ENCODE measurements at regions not wholly inside any gene's neighbourhood (a gene's known extent, or its start where the extent isn't known, plus 50 kb on each side); places are given as distances from the start of the nearest gene placed in this dataset.

DNA sequence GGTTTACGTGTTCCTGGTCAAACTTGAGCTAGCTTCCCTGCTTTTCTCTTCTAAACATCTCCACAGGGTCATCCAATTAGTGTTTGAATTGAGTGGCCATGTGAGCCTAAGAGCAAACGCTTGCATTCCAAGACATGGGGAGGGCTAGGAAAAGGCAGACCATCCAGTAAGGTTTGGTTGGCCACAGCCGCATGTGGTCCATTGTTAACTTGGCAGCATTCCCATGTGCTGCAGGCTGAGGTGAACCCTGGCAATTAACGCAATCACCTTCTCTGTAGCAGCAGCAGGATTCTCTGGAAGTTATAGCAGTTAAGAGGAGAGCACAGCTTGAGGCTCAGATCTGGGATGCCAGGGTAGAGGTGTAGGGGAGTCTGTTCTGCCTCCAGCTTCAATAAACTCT, 502.2 kb upstream of the LMCD1 start:
- ATAC-seq (ENCODE audit: insufficient read depth, low FRiP score): no peak
- Histone ChIP-seq H3K9ac (ENCODE audit: insufficient read depth in 1 of 2, low read length in 2 of 2) (no peak overlapping the region), H3K9me3 (ENCODE audit: control insufficient read depth in 4 of 4, insufficient read depth in 3 of 4, low read length in 3 of 4) (peaks cover 0 to 3% (median 0%) of the 10 kb centered on the region in 4 donors), H3K4me1 (ENCODE audit: control insufficient read depth in 5 of 5, insufficient read depth in 5 of 5, low read length in 5 of 5) (peaks cover 0 to 3% (median 0%) of the 10 kb centered on the region in 5 donors), H3K27ac (ENCODE audit: low read depth in 1 of 2, low read length in 1 of 2) (no peak overlapping the region), H3K27me3 (ENCODE audit: control insufficient read depth in 3 of 3, insufficient read depth in 3 of 3, low read length in 2 of 3) (no peaks in the 10 kb centered on the region), H3K36me3 (ENCODE audit: control insufficient read depth in 4 of 4, insufficient read depth in 4 of 4, low read length in 4 of 4) (no peaks in the 10 kb centered on the region), H3K4me3 (no peak overlapping the region)
- DNase-seq: peak in 1 of 3 donors; percentile 24
- TF ChIP-seq, protein P1, sequence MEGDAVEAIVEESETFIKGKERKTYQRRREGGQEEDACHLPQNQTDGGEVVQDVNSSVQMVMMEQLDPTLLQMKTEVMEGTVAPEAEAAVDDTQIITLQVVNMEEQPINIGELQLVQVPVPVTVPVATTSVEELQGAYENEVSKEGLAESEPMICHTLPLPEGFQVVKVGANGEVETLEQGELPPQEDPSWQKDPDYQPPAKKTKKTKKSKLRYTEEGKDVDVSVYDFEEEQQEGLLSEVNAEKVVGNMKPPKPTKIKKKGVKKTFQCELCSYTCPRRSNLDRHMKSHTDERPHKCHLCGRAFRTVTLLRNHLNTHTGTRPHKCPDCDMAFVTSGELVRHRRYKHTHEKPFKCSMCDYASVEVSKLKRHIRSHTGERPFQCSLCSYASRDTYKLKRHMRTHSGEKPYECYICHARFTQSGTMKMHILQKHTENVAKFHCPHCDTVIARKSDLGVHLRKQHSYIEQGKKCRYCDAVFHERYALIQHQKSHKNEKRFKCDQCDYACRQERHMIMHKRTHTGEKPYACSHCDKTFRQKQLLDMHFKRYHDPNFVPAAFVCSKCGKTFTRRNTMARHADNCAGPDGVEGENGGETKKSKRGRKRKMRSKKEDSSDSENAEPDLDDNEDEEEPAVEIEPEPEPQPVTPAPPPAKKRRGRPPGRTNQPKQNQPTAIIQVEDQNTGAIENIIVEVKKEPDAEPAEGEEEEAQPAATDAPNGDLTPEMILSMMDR (IDR thresholded peaks at IDR 0.05; ENCODE audit: control extremely low read depth, extremely low read depth): no peak
- WGBS, 2 donors: 43 to 49% methylated on average over 4 of the region's 4 CpGs

DNA sequence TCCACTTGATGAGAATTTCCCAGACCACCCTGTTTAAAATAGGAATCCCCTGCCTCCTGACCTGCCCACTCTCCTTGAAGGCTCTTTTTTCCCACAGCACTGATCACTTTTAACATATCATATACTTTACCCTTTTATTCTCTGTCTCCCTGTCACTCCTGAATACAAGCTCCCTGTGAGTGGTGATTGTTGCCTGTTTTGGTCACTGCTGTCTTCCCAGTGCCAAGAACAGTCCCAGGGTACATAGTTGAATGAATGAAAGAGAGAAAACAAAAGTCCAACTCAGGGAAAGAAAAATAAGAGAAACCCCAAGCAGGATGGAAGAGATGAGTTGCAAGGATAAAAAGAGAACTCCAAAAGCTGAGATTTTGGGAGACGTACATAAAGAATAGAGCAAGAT, 500.3 kb upstream of the LMCD1 start:
- WGBS, 2 donors: 42 to 89% methylated on average over 1 of the region's 1 CpG
- no peak overlapping the region for H3K4me3 ChIP-seq
- H3K27me3 ChIP-seq (ENCODE audit: control insufficient read depth in 3 of 3, insufficient read depth in 3 of 3, low read length in 2 of 3): no peaks in the 10 kb centered on the region
- ATAC-seq (ENCODE audit: insufficient read depth, low FRiP score) (no peak), DNase-seq (no peak)
- peaks cover 0 to 3% (median 0%) of the 10 kb centered on the region in 5 donors for H3K4me1 ChIP-seq (ENCODE audit: control insufficient read depth in 5 of 5, insufficient read depth in 5 of 5, low read length in 5 of 5)
- TF ChIP-seq, protein P1 (IDR thresholded peaks at IDR 0.05; ENCODE audit: control extremely low read depth, extremely low read depth): no peak
- no peak overlapping the region for H3K9ac ChIP-seq (ENCODE audit: insufficient read depth in 1 of 2, low read length in 2 of 2)
- H3K36me3 ChIP-seq (ENCODE audit: control insufficient read depth in 4 of 4, insufficient read depth in 4 of 4, low read length in 4 of 4): no peaks in the 10 kb centered on the region
- H3K9me3 ChIP-seq (ENCODE audit: control insufficient read depth in 4 of 4, insufficient read depth in 3 of 4, low read length in 3 of 4): peaks cover 0 to 3% (median 0%) of the 10 kb centered on the region in 4 donors
- H3K27ac ChIP-seq (ENCODE audit: low read depth in 1 of 2, low read length in 1 of 2): no peak overlapping the region

DNA sequence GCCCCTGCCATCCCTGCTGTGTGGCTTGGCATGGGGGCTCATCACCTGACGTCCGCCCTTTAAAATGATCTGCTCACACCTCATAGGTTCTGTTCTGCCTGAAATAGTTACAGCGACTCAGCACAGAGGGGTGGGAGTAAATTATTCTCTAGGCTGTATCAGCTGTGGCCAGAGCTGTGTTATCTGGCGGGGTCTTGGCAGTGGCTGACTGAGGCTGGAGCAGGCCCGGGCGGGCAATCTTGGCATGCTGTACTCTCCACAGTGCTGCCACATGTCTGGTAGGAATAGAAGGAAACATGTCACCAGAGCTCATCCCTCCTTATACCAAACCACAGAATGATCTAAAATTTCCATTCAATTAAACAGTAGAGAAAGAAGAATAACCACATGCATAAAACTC, 499.9 kb upstream of the LMCD1 start:
- 78 to 90% methylated on average over 6 of the region's 6 CpGs for WGBS, 2 donors
- TF ChIP-seq, protein P1 (IDR thresholded peaks at IDR 0.05; ENCODE audit: control extremely low read depth, extremely low read depth): no peak
- H3K4me1 ChIP-seq (ENCODE audit: control insufficient read depth in 5 of 5, insufficient read depth in 5 of 5, low read length in 5 of 5): peaks cover 0 to 3% (median 0%) of the 10 kb centered on the region in 5 donors
- H3K27me3 ChIP-seq (ENCODE audit: control insufficient read depth in 3 of 3, insufficient read depth in 3 of 3, low read length in 2 of 3): no peaks in the 10 kb centered on the region
- H3K9me3 ChIP-seq (ENCODE audit: control insufficient read depth in 4 of 4, insufficient read depth in 3 of 4, low read length in 3 of 4): peaks cover 0 to 3% (median 0%) of the 10 kb centered on the region in 4 donors
- no peaks in the 10 kb centered on the region for H3K36me3 ChIP-seq (ENCODE audit: control insufficient read depth in 4 of 4, insufficient read depth in 4 of 4, low read length in 4 of 4)
- ATAC-seq (ENCODE audit: insufficient read depth, low FRiP score): no peak
- peak in 1 of 3 donors; percentile 0 for DNase-seq
- no peak overlapping the region for H3K9ac ChIP-seq (ENCODE audit: insufficient read depth in 1 of 2, low read length in 2 of 2)
- no peak overlapping the region for H3K27ac ChIP-seq (ENCODE audit: low read depth in 1 of 2, low read length in 1 of 2)
- no peak overlapping the region for H3K4me3 ChIP-seq

DNA sequence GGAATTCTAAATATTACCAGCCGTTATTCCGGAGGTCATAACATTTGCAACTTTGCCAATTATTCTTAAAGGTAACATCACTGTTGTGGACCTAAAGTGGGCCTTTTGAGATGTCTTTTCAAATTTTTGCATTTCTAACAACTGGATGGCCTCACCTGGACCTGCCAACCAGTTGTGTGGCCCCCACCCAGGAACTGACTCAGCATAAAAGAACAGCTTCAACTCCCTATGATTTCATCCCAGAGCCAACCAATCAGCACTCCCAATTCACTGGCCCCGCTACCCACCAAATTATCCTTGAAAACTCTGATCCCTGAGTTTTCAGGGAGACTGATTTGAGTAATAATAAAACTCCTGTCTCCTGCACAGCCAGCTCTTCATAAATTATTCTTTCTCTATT, 489.7 kb upstream of the LMCD1 start:
- H3K27me3 ChIP-seq (ENCODE audit: control insufficient read depth in 3 of 3, insufficient read depth in 3 of 3, low read length in 2 of 3): no peaks in the 10 kb centered on the region
- H3K27ac ChIP-seq (ENCODE audit: low read depth in 1 of 2, low read length in 1 of 2): no peak overlapping the region
- no peak overlapping the region for H3K9ac ChIP-seq (ENCODE audit: insufficient read depth in 1 of 2, low read length in 2 of 2)
- H3K9me3 ChIP-seq (ENCODE audit: control insufficient read depth in 4 of 4, insufficient read depth in 3 of 4, low read length in 3 of 4): peaks cover 0 to 8% (median 3%) of the 10 kb centered on the region in 4 donors
- TF ChIP-seq, protein P1 (IDR thresholded peaks at IDR 0.05; ENCODE audit: control extremely low read depth, extremely low read depth): no peak
- H3K4me3 ChIP-seq: no peak overlapping the region
- WGBS, 2 donors: 83 to 90% methylated on average over 3 of the region's 3 CpGs
- H3K36me3 ChIP-seq (ENCODE audit: control insufficient read depth in 4 of 4, insufficient read depth in 4 of 4, low read length in 4 of 4): no peaks in the 10 kb centered on the region
- ATAC-seq (ENCODE audit: insufficient read depth, low FRiP score) (no peak), DNase-seq (no peak)
- no peaks in the 10 kb centered on the region for H3K4me1 ChIP-seq (ENCODE audit: control insufficient read depth in 5 of 5, insufficient read depth in 5 of 5, low read length in 5 of 5)

All from lung (tissue), 11 donors.